B cell (primary cell): ENCODE measurements at regions not wholly inside any gene's neighbourhood (a gene's known extent, or its start where the extent isn't known, plus 50 kb on each side); places are given as distances from the start of the nearest gene placed in this dataset.

Experiments used
- EZH2 ChIP-seq: IDR thresholded peaks from 2 replicates; pipeline ENCODE4 v1.6.1; 2012; ENCODE audit warnings: borderline replicate concordance, low read depth, mild to moderate bottlenecking, moderate library complexity, low read length; ENCODE audit not compliant: insufficient read depth, poor library complexity, severe bottlenecking
- TF ChIP-seq, protein P1 (sequence below): fragments of 200-600 bp; IDR thresholded peaks from one replicate; pipeline ENCODE4 v1.8.0; 2022; ENCODE audit warnings: antibody characterized with exemption, mild to moderate bottlenecking

- TF ChIP-seq, protein P1, sequence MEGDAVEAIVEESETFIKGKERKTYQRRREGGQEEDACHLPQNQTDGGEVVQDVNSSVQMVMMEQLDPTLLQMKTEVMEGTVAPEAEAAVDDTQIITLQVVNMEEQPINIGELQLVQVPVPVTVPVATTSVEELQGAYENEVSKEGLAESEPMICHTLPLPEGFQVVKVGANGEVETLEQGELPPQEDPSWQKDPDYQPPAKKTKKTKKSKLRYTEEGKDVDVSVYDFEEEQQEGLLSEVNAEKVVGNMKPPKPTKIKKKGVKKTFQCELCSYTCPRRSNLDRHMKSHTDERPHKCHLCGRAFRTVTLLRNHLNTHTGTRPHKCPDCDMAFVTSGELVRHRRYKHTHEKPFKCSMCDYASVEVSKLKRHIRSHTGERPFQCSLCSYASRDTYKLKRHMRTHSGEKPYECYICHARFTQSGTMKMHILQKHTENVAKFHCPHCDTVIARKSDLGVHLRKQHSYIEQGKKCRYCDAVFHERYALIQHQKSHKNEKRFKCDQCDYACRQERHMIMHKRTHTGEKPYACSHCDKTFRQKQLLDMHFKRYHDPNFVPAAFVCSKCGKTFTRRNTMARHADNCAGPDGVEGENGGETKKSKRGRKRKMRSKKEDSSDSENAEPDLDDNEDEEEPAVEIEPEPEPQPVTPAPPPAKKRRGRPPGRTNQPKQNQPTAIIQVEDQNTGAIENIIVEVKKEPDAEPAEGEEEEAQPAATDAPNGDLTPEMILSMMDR, result no peak
- TF ChIP-seq EZH2, result no peak
These were observed 1149.5 kb downstream of the BCL11B start for GRCh38 chr14:98122527-98122926.
